HepG2 (cell line): ENCODE measurements at regions not wholly inside any gene's neighbourhood (a gene's known extent, or its start where the extent isn't known, plus 50 kb on each side); places are given as distances from the start of the nearest gene placed in this dataset.

Experiments
- ATAC-seq: fragments of 200-7000 bp; cut with Tn5 transposase; 3 replicates; pipeline ENCODE4 v1.9.1; 2020; ENCODE audit warnings: mild to moderate bottlenecking, moderate library complexity
- BruUV-seq: library from RNA; stranded (reverse); fragments of 400-500 nt; replicated peaks from 2 replicates; lab custom pipeline; 2021; lab: Mats Ljungman, UMichigan
- CTCF ChIA-PET: fragments of 300-600 bp; formaldehyde crosslinking; extraction: SDS; loops from one replicate; lab custom pipeline; 2021; ENCODE audit warnings: low total read pairs, inconsistent platforms, low intra/inter-chr PET ratio; lab: Yijun Ruan, JAX
- POLR2A ChIA-PET: fragments of 350-600 bp; sonication (Branson Sonifier 250); formaldehyde crosslinking; loops from one replicate; lab custom pipeline; 2020; ENCODE audit warnings: antibody characterized with exemption, inconsistent platforms; lab: Yijun Ruan, JAX
- DNase-seq: peaks from one replicate; pipeline ENCODE4 v3.0.0-alpha.2; 2015; ENCODE audit warnings: low spot score
- FAIRE-seq: peaks from 3 replicates; lab custom pipeline; 2011; peaks lifted over from hg19 to GRCh38; lab: Jason Lieb, UNC
- H2AFZ ChIP-seq: one replicate; pipeline ENCODE4 v1.6.1; 2011; ENCODE audit warnings: low read length, inconsistent platforms
- H3K27ac ChIP-seq: fragments of 300-600 bp; 3 replicates; pipeline ENCODE4 v1.8.0; 2011; ENCODE audit warnings: mixed run types, mild to moderate bottlenecking, mixed read lengths, low read length, inconsistent platforms; ENCODE audit not compliant: insufficient read depth; ENCODE audit errors: extremely low read length
- H3K27me3 ChIP-seq, 2 experiments: fragments of 200-600 bp in 1 of 2; 2 replicates in 1 of 2; 3 replicates in 1 of 2; pipeline versions ENCODE4 v1.6.0 to v1.8.0; 2011; ENCODE audit warnings: low read length in 2 of 2, mild to moderate bottlenecking in 2 of 2, moderate library complexity in 2 of 2, inconsistent platforms in 1 of 2; ENCODE audit not compliant: insufficient read depth in 2 of 2, control insufficient read depth in 1 of 2
- H3K36me3 ChIP-seq, 2 experiments: fragments of 200-600 bp in 1 of 2; replicated peaks in 1 of 2; 2 replicates in 1 of 2; 3 replicates in 1 of 2; pipeline versions ENCODE4 v1.5.1 to v1.8.0; 2011; ENCODE audit warnings: low read length in 2 of 2, inconsistent platforms in 1 of 2; ENCODE audit not compliant: insufficient read depth in 2 of 2, control insufficient read depth in 1 of 2
- H3K4me1 ChIP-seq: 2 replicates; pipeline ENCODE4 v1.5.1; 2012; ENCODE audit warnings: low read length, inconsistent platforms; ENCODE audit not compliant: insufficient read depth
- H3K4me2 ChIP-seq: 2 replicates; pipeline ENCODE4 v1.6.0; 2011; ENCODE audit warnings: low read depth, low read length, inconsistent platforms
- H3K4me3 ChIP-seq, 3 experiments: fragments of 200-600 bp in 1 of 3; sonication (generic), shearing (Covaris generic) in 1 of 3; replicated peaks in 1 of 3; 2 replicates each; pipeline ENCODE4 v1.5.1; 2011 to 2016; ENCODE audit warnings: low read length in 3 of 3, inconsistent platforms in 2 of 3, low read depth in 2 of 3, mild to moderate bottlenecking in 2 of 3, control low read depth in 1 of 3, mixed read lengths in 1 of 3; ENCODE audit not compliant: insufficient read depth in 1 of 3
- H3K79me2 ChIP-seq: one replicate; pipeline ENCODE4 v1.6.1; 2011; ENCODE audit warnings: low read length, inconsistent platforms; ENCODE audit not compliant: insufficient read depth
- H3K9ac ChIP-seq: 2 replicates; pipeline ENCODE4 v1.6.0; 2011; ENCODE audit warnings: mild to moderate bottlenecking, low read depth, low read length, inconsistent platforms; ENCODE audit not compliant: insufficient read depth
- H3K9me3 ChIP-seq: 2 replicates; pipeline ENCODE4 v1.5.1; 2012; ENCODE audit warnings: mild to moderate bottlenecking, low read length
- H4K20me1 ChIP-seq: 2 replicates; pipeline ENCODE4 v1.6.0; 2011; ENCODE audit warnings: inconsistent platforms, mild to moderate bottlenecking, low read length, moderate library complexity; ENCODE audit not compliant: insufficient read depth
- AGO1 ChIP-seq: fragments of 200-400 bp; formaldehyde crosslinking; IDR thresholded peaks from 2 replicates; pipeline ENCODE4 v1.6.1; 2017; ENCODE audit warnings: mild to moderate bottlenecking, low read depth, low read length, moderate library complexity; ENCODE audit not compliant: poor library complexity, severe bottlenecking
- FOSL1 ChIP-seq: sonication (generic); formaldehyde crosslinking; IDR thresholded peaks from 2 replicates; pipeline ENCODE4 v1.9.0; 2021; ENCODE audit warnings: missing genetic modification reagents, borderline replicate concordance
- MAFF ChIP-seq: IDR thresholded peaks from 2 replicates; pipeline ENCODE4 v1.6.1; 2011; ENCODE audit warnings: low read depth, low read length, improper control_type of control experiment
- MAFK ChIP-seq, 2 experiments: IDR thresholded peaks in 1 of 2; conservative IDR thresholded peaks in 1 of 2; 2 replicates each; pipeline ENCODE4 v1.6.1; 2011; ENCODE audit warnings: improper control_type of control experiment in 2 of 2, low read length in 2 of 2
- NKX3-1 ChIP-seq: sonication (generic); formaldehyde crosslinking; IDR thresholded peaks from 2 replicates; pipeline ENCODE4 v1.5.0; 2020; ENCODE audit warnings: missing genetic modification reagents
- SIX1 ChIP-seq: sonication (generic); formaldehyde crosslinking; IDR thresholded peaks from 2 replicates; pipeline ENCODE4 v1.4.0; 2020; ENCODE audit warnings: missing genetic modification reagents, borderline replicate concordance
- TRAFD1 ChIP-seq: sonication (generic); formaldehyde crosslinking; IDR thresholded peaks from 2 replicates; pipeline ENCODE4 v1.5.1; 2020; ENCODE audit warnings: missing genetic modification reagents, mild to moderate bottlenecking, borderline replicate concordance
- ZKSCAN5 ChIP-seq: sonication (generic); formaldehyde crosslinking; IDR thresholded peaks from 2 replicates; pipeline ENCODE4 v1.5.1; 2020; ENCODE audit warnings: mild to moderate bottlenecking, missing genetic modification reagents
- ZNF101 ChIP-seq: sonication (generic); formaldehyde crosslinking; IDR thresholded peaks from 2 replicates; pipeline ENCODE4 v1.4.0; 2020; ENCODE audit warnings: mild to moderate bottlenecking, low read depth, missing genetic modification reagents, borderline replicate concordance
- ZNF446 ChIP-seq: sonication (generic); formaldehyde crosslinking; IDR thresholded peaks from 2 replicates; pipeline ENCODE4 v1.5.0; 2020; ENCODE audit warnings: mild to moderate bottlenecking, missing genetic modification reagents
- ZNF501 ChIP-seq: sonication (generic); formaldehyde crosslinking; IDR thresholded peaks from 2 replicates; pipeline ENCODE4 v1.5.1; 2020; ENCODE audit warnings: mild to moderate bottlenecking, moderate library complexity, missing genetic modification reagents
- ZNF790 ChIP-seq: sonication (generic); formaldehyde crosslinking; IDR thresholded peaks from 2 replicates; pipeline ENCODE4 v1.8.0; 2022; ENCODE audit warnings: missing genetic modification reagents, mild to moderate bottlenecking, borderline replicate concordance
- WGBS: methylation state at CpG from one replicate; pipeline ENCODE4 v1.1.6; 2017; ENCODE audit warnings: low lambda C conversion rate; 5-methylcytosine and 5-hydroxymethylcytosine counted together
- in situ Hi-C: cut with HindIII; loops from 2 replicates; pipeline ENCODE4 v1.10.0; 2017; ENCODE audit warnings: low pct_unique_long_range_greater_than_20kb; ENCODE audit not compliant: extremely low pct_ligation_motif_present
- intact Hi-C: fragments of 100-400 bp; cut with micrococcal nuclease; formaldehyde crosslinking; loops from one replicate; pipeline ENCODE4 v1.10.0; 2022; ENCODE audit not compliant: unreplicated experiment
- TF ChIP-seq, protein P1 (sequence below): IDR thresholded peaks from 2 replicates; pipeline ENCODE4 v1.6.1; 2016; ENCODE audit warnings: missing compliant biosample characterization, missing genetic modification reagents, borderline replicate concordance

DNA sequence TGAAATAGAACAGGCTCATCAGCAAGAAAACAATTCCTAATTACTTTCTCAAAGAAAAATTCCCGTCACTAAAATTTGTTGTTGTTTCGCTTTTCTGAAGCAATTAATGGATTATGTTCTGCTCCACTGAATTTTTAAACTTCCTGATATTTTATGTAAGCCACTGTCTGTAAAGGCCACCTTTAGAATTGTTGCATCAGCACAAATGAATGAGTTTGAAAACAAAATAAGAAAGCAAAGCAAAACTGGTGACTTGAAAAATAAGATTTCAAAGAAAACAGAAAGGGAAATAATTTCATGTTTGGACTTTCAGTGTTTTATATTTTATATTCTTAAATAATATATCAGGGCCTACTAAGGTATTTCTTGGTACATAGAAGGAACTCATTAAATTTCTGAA, 636.3 kb upstream of the TYRP1 start:
- Histone ChIP-seq H3K4me1 (no peaks in the 10 kb centered on the region), H3K79me2 (no peaks in the 10 kb centered on the region), H2AFZ (no peak overlapping the region), H3K4me2 (no peak overlapping the region), H3K9ac (no peak overlapping the region), H3K27ac (no peak overlapping the region), H3K27me3 (no peaks in the 10 kb centered on the region), H4K20me1 (no peaks in the 10 kb centered on the region), H3K4me3 (no peak overlapping the region), H3K9me3 (peaks cover 92% of the 10 kb centered on the region), H3K36me3 (no peaks in the 10 kb centered on the region)
- no peak for ATAC-seq
- BruUV-seq = no TSS peak
- WGBS = 4% methylated on average over 2 of the region's 2 CpGs
- no peak for DNase-seq
- TF ChIP-seq MAFK (conservative IDR thresholded peaks at IDR 0.05 in 1 of 2, IDR thresholded peaks at IDR 0.05 in 1 of 2; ENCODE audit: low read length in 2 of 2) (peak; percentile 61 to 63; a peak in 3 of 4 replicates), ZNF446 (CRISPR knock-in tag) (no peak), MAFF (peak; percentile 14; the same call in 1 of the 2 replicates)
- TF ChIP-seq, protein P1, sequence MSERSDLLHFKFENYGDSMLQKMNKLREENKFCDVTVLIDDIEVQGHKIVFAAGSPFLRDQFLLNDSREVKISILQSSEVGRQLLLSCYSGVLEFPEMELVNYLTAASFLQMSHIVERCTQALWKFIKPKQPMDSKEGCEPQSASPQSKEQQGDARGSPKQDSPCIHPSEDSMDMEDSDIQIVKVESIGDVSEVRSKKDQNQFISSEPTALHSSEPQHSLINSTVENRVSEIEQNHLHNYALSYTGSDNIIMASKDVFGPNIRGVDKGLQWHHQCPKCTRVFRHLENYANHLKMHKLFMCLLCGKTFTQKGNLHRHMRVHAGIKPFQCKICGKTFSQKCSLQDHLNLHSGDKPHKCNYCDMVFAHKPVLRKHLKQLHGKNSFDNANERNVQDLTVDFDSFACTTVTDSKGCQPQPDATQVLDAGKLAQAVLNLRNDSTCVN (CRISPR knock-in tag) = no peak
- FAIRE-seq = no peak
- ChIA-PET CTCF (no interaction called here), POLR2A (no interaction called here)
- in situ Hi-C loops (no loop called here), intact Hi-C loops (no loop called here)

GRCh38 chr9:12060067-12060466, 633.1 kb upstream of the TYRP1 start:
- H3K9ac ChIP-seq = no peak overlapping the region
- DNase-seq = no peak
- intact Hi-C loops (no loop called here), in situ Hi-C loops (no loop called here)
- no peaks in the 10 kb centered on the region for H4K20me1 ChIP-seq
- CTCF ChIA-PET = no interaction called here
- no peak overlapping the region for H2AFZ ChIP-seq
- no peak overlapping the region for H3K27ac ChIP-seq
- no peaks in the 10 kb centered on the region for H3K36me3 ChIP-seq
- H3K27me3 ChIP-seq = no peaks in the 10 kb centered on the region
- no peak for ATAC-seq
- no peaks in the 10 kb centered on the region for H3K4me1 ChIP-seq
- H3K4me2 ChIP-seq = no peak overlapping the region
- WGBS = 0% methylated on average over 2 of the region's 2 CpGs
- no peak overlapping the region for H3K4me3 ChIP-seq
- FAIRE-seq = no peak
- no TSS peak for BruUV-seq
- POLR2A ChIA-PET = no interaction called here
- H3K9me3 ChIP-seq = peaks cover 88% of the 10 kb centered on the region
- no peaks in the 10 kb centered on the region for H3K79me2 ChIP-seq
- no peak for TF ChIP-seq AGO1
- TF ChIP-seq ZKSCAN5 (CRISPR knock-in tag) = no peak
- TF ChIP-seq ZNF501 (CRISPR knock-in tag) = no peak
- TF ChIP-seq TRAFD1 = no peak
- no peak for TF ChIP-seq FOSL1
- no peak for TF ChIP-seq ZNF101 (CRISPR knock-in tag)
- TF ChIP-seq ZNF790 = no peak
- no peak for TF ChIP-seq SIX1 (CRISPR knock-in tag)
- TF ChIP-seq NKX3-1 (CRISPR knock-in tag) = no peak
